ENCODE measurements at regions not wholly inside any gene's neighbourhood (a gene's known extent, or its start where the extent isn't known, plus 50 kb on each side); places are given as distances from the start of the nearest gene placed in this dataset.
"Not testable (repeated sequence)": the region's sequence is repeated elsewhere in the genome, so short reads cannot be mapped to it uniquely, and the experiment has no call there.

GRCh38 chr7:140283472-140283871, 106.7 kb upstream of the KDM7A start:
- no peak for DNase-seq

- no peak for DNase-seq
Measured at GRCh38 chr7:140281960-140282359, 105.2 kb upstream of the KDM7A start.

- DNase-seq = no peak
Measured at GRCh38 chr7:140281255-140281654, 104.5 kb upstream of the KDM7A start.

- no peak for DNase-seq
Measured at GRCh38 chr7:140276001-140276400, 99.2 kb upstream of the KDM7A start.

GRCh38 chr7:140275069-140275965, 98.5 kb upstream of the KDM7A start:
- peak; percentile 32 to 47 for DNase-seq

GRCh38 chr7:140273417-140273816, 96.6 kb upstream of the KDM7A start:
- no peak for DNase-seq

GRCh38 chr7:140271643-140271968, 94.8 kb upstream of the KDM7A start:
- not testable (repeated sequence) for DNase-seq

GRCh38 chr7:140269004-140269638, 92.3 kb upstream of the KDM7A start:
- no peak for DNase-seq

- DNase-seq = no peak
Measured at GRCh38 chr7:140267381-140268226, 90.8 kb upstream of the KDM7A start.

GRCh38 chr7:140263277-140263676, 86.5 kb upstream of the KDM7A start:
- DNase-seq = no peak

- DNase-seq = no peak
Measured at GRCh38 chr7:140262242-140262903, 85.6 kb upstream of the KDM7A start.

GRCh38 chr7:140261522-140261921, 84.7 kb upstream of the KDM7A start:
- DNase-seq = no peak

- no peak for DNase-seq
Measured at GRCh38 chr7:140261105-140261486, 84.3 kb upstream of the KDM7A start.

GRCh38 chr7:140260352-140261104, 83.7 kb upstream of the KDM7A start:
- no peak for DNase-seq

GRCh38 chr7:140257278-140257677, 80.5 kb upstream of the KDM7A start:
- not testable (repeated sequence) for DNase-seq

GRCh38 chr7:140254976-140255375, 78.2 kb upstream of the KDM7A start:
- not testable (repeated sequence) for DNase-seq

GRCh38 chr7:140249036-140249806, 72.4 kb upstream of the KDM7A start:
- no peak for DNase-seq

GRCh38 chr7:140247559-140247958, 70.8 kb upstream of the KDM7A start:
- no peak for DNase-seq

GRCh38 chr7:140245611-140246105, 68.9 kb upstream of the KDM7A start:
- DNase-seq = no peak

Data from right lung (tissue), 2 donors.